Stimulated activated CD8-positive, alpha-beta memory T cell treated with anti-CD3 and anti-CD28 coated beads, Interleukin-4, amount 100 ng/mL, for 24 hours (primary cell): ENCODE measurements at regions not wholly inside any gene's neighbourhood (a gene's known extent, or its start where the extent isn't known, plus 50 kb on each side); places are given as distances from the start of the nearest gene placed in this dataset.

Source experiments
- DNase-seq: peaks from one replicate; pipeline ENCODE4 v3.0.0-alpha.2; 2020; ENCODE audit warnings: low read depth

GRCh38 chr7:22657479-22657878 lies 69.5 kb upstream of the IL6 start:
- DNase-seq, result no peak

GRCh38 chr7:22655781-22656180 lies 71.2 kb upstream of the IL6 start:
- DNase-seq, result no peak

- DNase-seq, result no peak
These were observed 72.2 kb upstream of the IL6 start for GRCh38 chr7:22654831-22655230.

GRCh38 chr7:22653951-22654350 lies 73.0 kb upstream of the IL6 start:
- no peak for DNase-seq

GRCh38 chr7:22651534-22652243 lies 75.3 kb upstream of the IL6 start:
- DNase-seq, result no peak

GRCh38 chr7:22651036-22651435 lies 76.0 kb upstream of the IL6 start:
- DNase-seq, result no peak

GRCh38 chr7:22649686-22650085 lies 77.3 kb upstream of the IL6 start:
- no peak for DNase-seq

- no peak for DNase-seq
These were observed 79.3 kb upstream of the IL6 start for GRCh38 chr7:22647451-22648257.

GRCh38 chr7:22645418-22646181 lies 81.4 kb upstream of the IL6 start:
- DNase-seq, result no peak

GRCh38 chr7:22642454-22642853 lies 84.5 kb upstream of the IL6 start:
- no peak for DNase-seq

GRCh38 chr7:22640269-22640668 lies 86.7 kb upstream of the IL6 start:
- peak; percentile 4 for DNase-seq

- no peak for DNase-seq
These were observed 87.6 kb upstream of the IL6 start for GRCh38 chr7:22639396-22639795.

GRCh38 chr7:22635349-22635748 lies 91.7 kb upstream of the IL6 start:
- no peak for DNase-seq

GRCh38 chr7:22633954-22634474 lies 93.0 kb upstream of the IL6 start:
- no peak for DNase-seq

- no peak for DNase-seq
These were observed 93.6 kb upstream of the IL6 start for GRCh38 chr7:22633286-22633953.

GRCh38 chr7:22632674-22633073 lies 94.3 kb upstream of the IL6 start:
- no peak for DNase-seq

- no peak for DNase-seq
These were observed 95.3 kb upstream of the IL6 start for GRCh38 chr7:22631730-22632129.

- no peak for DNase-seq
These were observed 96.9 kb upstream of the IL6 start for GRCh38 chr7:22630069-22630468.

- no peak for DNase-seq
These were observed 97.9 kb upstream of the IL6 start for GRCh38 chr7:22629056-22629455.

GRCh38 chr7:22628112-22628511 lies 98.9 kb upstream of the IL6 start:
- no peak for DNase-seq

GRCh38 chr7:22627136-22627535 lies 99.9 kb upstream of the IL6 start:
- no peak for DNase-seq

GRCh38 chr7:22625251-22625650 lies 101.7 kb upstream of the IL6 start:
- DNase-seq, result no peak
